HEK293 (cell line): ENCODE measurements at regions not wholly inside any gene's neighbourhood (a gene's known extent, or its start where the extent isn't known, plus 50 kb on each side); places are given as distances from the start of the nearest gene placed in this dataset.

Experiments used
- CTCF ChIP-seq: fragments of 450-650 bp; formaldehyde crosslinking; IDR thresholded peaks from 2 replicates; pipeline ENCODE4 v1.5.1; 2016; ENCODE audit warnings: missing biosample characterization, missing genetic modification characterization
- KLF8 ChIP-seq: fragments of 450-650 bp; formaldehyde crosslinking; IDR thresholded peaks from 2 replicates; pipeline ENCODE4 v1.5.1; 2016; ENCODE audit warnings: missing biosample characterization, missing genetic modification characterization
- MYNN ChIP-seq: fragments of 450-650 bp; formaldehyde crosslinking; IDR thresholded peaks from 2 replicates; pipeline ENCODE4 v1.5.1; 2016; ENCODE audit warnings: missing biosample characterization, missing genetic modification characterization, borderline replicate concordance
- PATZ1 ChIP-seq: fragments of 450-650 bp; formaldehyde crosslinking; IDR thresholded peaks from 2 replicates; pipeline ENCODE4 v1.5.1; 2016; ENCODE audit warnings: missing biosample characterization, missing genetic modification characterization
- SETDB1 ChIP-seq: IDR thresholded peaks from one replicate; pipeline ENCODE4 v1.6.1; 2017; ENCODE audit warnings: mild to moderate bottlenecking, low read length, moderate library complexity, mixed read lengths; ENCODE audit not compliant: insufficient read length
- SP2 ChIP-seq: fragments of 450-650 bp; formaldehyde crosslinking; IDR thresholded peaks from 2 replicates; pipeline ENCODE4 v1.5.1; 2016; ENCODE audit warnings: missing biosample characterization, missing genetic modification characterization
- TCF7L2 ChIP-seq: IDR thresholded peaks from 2 replicates; pipeline ENCODE4 v1.6.1; 2011; ENCODE audit warnings: low read depth, mild to moderate bottlenecking, inconsistent platforms, low read length, moderate library complexity, borderline replicate concordance
- YY2 ChIP-seq: fragments of 450-650 bp; formaldehyde crosslinking; IDR thresholded peaks from 2 replicates; pipeline ENCODE4 v1.5.1; 2016; ENCODE audit warnings: missing biosample characterization, missing genetic modification characterization
- ZFP69B ChIP-seq: fragments of 450-650 bp; formaldehyde crosslinking; IDR thresholded peaks from 2 replicates; pipeline ENCODE4 v1.5.1; 2016; ENCODE audit warnings: missing biosample characterization, missing genetic modification characterization
- ZNF174 ChIP-seq: fragments of 450-650 bp; formaldehyde crosslinking; IDR thresholded peaks from 2 replicates; pipeline ENCODE4 v1.5.0; 2017; ENCODE audit warnings: missing biosample characterization, mild to moderate bottlenecking, missing genetic modification characterization
- ZNF362 ChIP-seq: fragments of 450-650 bp; formaldehyde crosslinking; IDR thresholded peaks from 2 replicates; pipeline ENCODE4 v1.5.1; 2016; ENCODE audit warnings: missing biosample characterization, missing genetic modification characterization
- ZNF621 ChIP-seq: fragments of 450-650 bp; formaldehyde crosslinking; IDR thresholded peaks from 2 replicates; pipeline ENCODE4 v1.5.1; 2017; ENCODE audit warnings: missing biosample characterization, missing genetic modification characterization
- ZNF777 ChIP-seq: fragments of 450-650 bp; formaldehyde crosslinking; IDR thresholded peaks from 2 replicates; pipeline ENCODE4 v1.5.1; 2017; ENCODE audit warnings: missing biosample characterization, missing genetic modification characterization, borderline replicate concordance
- ZSCAN16 ChIP-seq: fragments of 450-650 bp; formaldehyde crosslinking; IDR thresholded peaks from 2 replicates; pipeline ENCODE4 v1.5.1; 2016; ENCODE audit warnings: missing biosample characterization, missing genetic modification characterization

- TF ChIP-seq CTCF = no peak
- TF ChIP-seq ZSCAN16 (tag by site-specific recombination) = no peak
- no peak for TF ChIP-seq ZNF777 (tag by site-specific recombination)
- TF ChIP-seq PATZ1 = no peak
- TF ChIP-seq ZNF621 (tag by site-specific recombination) = no peak
- TF ChIP-seq MYNN (tag by site-specific recombination) = no peak
- no peak for TF ChIP-seq SETDB1
- TF ChIP-seq TCF7L2 = no peak
- TF ChIP-seq KLF8 = no peak
- no peak for TF ChIP-seq SP2 (tag by site-specific recombination)
- no peak for TF ChIP-seq ZNF362 (tag by site-specific recombination)
- no peak for TF ChIP-seq ZFP69B
- no peak for TF ChIP-seq ZNF174
- no peak for TF ChIP-seq YY2 (tag by site-specific recombination)
These were observed 329.2 kb upstream of the NFE2L3 start for GRCh38 chr7:25822823-25823222.
